ENCODE measurements at regions not wholly inside any gene's neighbourhood (a gene's known extent, or its start where the extent isn't known, plus 50 kb on each side); places are given as distances from the start of the nearest gene placed in this dataset.

DNA sequence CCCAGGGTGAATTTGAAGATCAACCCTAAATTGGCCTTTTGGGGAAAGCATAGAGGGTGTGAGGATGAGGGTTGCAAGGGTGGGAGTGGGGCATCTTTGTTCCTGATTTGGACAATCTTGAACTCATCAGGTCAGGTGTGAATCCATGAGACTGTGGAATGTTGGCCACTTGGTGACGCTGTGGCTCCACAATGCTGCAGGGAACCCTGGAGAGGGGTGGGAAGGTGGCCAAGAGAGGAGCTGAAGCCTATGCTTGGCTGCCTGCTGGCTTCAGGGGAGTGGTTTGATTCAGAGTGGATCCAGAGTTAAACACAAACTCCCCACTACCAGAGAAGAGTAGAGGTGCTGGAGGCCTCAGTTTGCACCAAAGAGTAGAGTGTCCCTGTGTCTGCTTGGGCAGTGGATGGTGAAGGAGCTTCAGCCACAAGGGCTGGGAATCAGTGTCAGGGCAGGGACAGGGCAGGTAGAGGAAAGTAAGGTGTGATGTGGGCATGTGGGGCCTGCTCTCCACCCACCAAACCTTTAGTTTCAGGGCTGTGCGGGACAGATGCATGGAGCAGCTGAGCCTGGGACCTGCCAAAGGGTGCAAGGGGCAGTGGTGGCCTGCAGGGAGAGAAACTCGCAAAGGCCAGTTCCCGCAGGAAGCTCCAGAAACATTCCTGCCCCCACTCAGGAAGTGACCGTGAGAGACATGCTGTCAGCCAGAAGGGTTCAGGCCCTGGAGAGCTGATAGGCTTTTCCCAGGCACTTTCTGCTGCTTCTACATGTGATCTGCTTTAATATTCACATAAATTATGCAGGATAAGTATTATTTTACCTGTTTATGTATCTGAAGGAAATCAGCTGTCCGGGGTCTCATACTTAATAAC is 81.0 kb upstream of the PRSS58 start:
- no peak for DNase-seq (ENCODE audit: low read depth in 2 of 2, low spot score in 1 of 2)

DNA sequence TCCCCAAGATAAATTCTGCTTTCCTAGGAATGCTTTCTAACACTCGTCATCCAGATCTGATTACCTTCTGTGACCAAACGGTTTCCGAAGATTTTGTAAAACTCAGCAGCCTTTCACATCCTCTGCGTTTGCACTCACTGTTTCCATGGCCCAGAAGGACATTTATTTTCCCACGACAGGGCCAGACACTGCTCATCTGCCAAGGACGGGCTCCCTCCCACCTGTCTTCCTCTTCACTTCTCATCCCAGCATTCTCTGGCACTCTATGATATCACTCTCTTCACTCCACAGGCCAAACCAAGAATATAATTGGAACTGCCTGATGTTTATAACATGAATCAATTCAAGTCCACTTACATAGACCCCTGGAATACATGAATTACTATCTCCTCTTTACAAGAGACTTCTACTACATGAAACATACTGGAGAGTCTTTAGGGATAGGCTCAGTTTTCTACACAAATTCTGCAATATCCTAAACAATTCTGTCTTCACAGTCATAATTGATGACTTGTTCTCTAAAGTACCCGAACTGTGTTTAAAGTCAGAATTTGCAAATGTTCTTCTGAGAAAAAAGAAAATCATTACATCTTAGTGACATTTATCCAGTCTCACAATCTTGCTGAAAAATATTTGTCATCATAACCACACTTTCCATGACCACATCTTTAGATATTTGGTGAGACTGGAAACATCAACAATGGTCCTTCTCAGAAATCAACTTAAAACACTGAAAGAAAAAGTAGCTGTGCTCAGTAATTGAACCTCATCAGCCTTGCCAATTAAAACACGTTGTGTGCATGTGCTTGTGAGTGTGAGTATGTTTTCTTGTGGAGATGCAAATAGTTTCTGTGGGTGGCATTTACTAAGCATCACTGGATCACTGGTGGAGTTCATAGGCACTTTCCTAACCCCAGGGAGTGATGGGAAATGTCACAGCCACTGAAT is 79.5 kb upstream of the PRSS58 start:
- no peak for DNase-seq (ENCODE audit: low read depth in 2 of 2, low spot score in 1 of 2)

- no peak for DNase-seq (ENCODE audit: low read depth in 2 of 2, low spot score in 1 of 2)
Measured at GRCh38 chr7:142334806-142335205, 76.9 kb upstream of the PRSS58 start.

- DNase-seq (ENCODE audit: low read depth in 2 of 2, low spot score in 1 of 2), result no peak
Measured at GRCh38 chr7:142334236-142334635, 76.4 kb upstream of the PRSS58 start.

DNA sequence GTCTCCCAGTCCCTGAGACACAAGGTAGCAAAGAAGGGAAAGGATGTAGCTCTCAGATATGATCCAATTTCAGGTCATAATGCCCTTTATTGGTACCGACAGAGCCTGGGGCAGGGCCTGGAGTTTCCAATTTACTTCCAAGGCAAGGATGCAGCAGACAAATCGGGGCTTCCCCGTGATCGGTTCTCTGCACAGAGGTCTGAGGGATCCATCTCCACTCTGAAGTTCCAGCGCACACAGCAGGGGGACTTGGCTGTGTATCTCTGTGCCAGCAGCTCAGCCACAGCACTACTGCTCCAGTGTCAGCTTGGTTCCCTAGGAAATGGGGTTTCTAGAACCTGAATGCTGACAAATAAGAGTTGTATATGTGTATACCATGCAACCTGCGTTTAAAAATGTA is 74.6 kb upstream of the PRSS58 start:
- no peak for DNase-seq (ENCODE audit: low read depth in 2 of 2, low spot score in 1 of 2)

- no peak for DNase-seq (ENCODE audit: low read depth in 2 of 2, low spot score in 1 of 2)
Measured at GRCh38 chr7:142331941-142332340, 74.1 kb upstream of the PRSS58 start.

- no peak for DNase-seq (ENCODE audit: low read depth in 2 of 2, low spot score in 1 of 2)
Measured at GRCh38 chr7:142329062-142329790, 71.4 kb upstream of the PRSS58 start.

- no peak for DNase-seq (ENCODE audit: low read depth in 2 of 2, low spot score in 1 of 2)
Measured at GRCh38 chr7:142328551-142328950, 70.7 kb upstream of the PRSS58 start.

- no peak for DNase-seq (ENCODE audit: low read depth in 2 of 2, low spot score in 1 of 2)
Measured at GRCh38 chr7:142327628-142328405, 70.0 kb upstream of the PRSS58 start.

DNA sequence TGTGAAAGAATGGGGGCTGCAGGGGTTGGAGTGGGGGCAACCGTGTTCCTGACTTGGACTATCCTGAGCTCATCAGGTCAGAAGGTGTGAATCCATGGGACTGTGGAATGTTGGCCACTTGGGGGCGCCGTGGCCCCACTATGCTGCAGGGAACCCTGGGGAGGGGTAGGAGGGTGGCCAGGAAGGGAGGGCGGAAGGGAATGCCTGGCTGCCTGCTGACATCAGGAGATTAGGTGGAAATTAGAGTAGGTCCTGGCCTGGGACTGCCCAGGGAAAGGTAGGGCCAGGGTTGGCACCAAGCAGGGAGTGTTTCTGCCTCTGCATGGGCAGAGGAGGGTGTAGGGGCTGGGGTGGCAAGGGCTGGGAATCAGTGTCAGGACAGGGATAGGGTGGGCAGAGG is 65.8 kb upstream of the PRSS58 start:
- DNase-seq (ENCODE audit: low read depth in 2 of 2, low spot score in 1 of 2), result no peak

DNA sequence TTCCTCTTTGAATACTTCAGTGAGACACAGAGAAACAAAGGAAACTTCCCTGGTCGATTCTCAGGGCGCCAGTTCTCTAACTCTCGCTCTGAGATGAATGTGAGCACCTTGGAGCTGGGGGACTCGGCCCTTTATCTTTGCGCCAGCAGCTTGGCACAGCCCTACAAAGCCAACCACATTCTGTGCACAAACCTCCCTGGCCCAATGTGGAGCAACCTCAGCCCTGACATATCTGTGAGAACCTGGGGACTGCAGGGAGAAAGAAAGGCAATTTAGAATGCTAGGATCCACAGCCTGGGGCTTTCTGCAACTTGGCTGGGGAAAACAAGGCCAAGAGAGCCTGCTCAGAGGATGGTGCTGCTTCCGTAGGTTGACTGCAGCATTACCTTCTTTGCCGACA is 63.5 kb upstream of the PRSS58 start:
- no peak for DNase-seq (ENCODE audit: low read depth in 2 of 2, low spot score in 1 of 2)

DNA sequence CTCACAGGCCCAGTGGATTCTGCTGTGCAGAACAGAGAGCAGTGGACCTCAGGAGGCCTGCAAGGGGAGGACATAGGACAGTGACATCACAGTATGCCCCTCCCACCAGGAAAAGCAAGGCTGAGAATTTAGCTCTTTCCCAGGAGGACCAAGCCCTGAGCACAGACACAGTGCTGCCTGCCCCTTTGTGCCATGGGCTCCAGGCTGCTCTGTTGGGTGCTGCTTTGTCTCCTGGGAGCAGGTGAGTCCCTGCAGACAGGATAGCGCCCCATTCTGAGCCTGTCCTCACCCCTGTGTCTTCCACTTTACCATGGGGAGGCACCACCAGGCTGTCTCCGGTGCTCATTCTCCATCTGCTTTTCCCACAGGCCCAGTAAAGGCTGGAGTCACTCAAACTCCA is 63.0 kb upstream of the PRSS58 start:
- DNase-seq (ENCODE audit: low read depth in 2 of 2, low spot score in 1 of 2), result no peak

DNA sequence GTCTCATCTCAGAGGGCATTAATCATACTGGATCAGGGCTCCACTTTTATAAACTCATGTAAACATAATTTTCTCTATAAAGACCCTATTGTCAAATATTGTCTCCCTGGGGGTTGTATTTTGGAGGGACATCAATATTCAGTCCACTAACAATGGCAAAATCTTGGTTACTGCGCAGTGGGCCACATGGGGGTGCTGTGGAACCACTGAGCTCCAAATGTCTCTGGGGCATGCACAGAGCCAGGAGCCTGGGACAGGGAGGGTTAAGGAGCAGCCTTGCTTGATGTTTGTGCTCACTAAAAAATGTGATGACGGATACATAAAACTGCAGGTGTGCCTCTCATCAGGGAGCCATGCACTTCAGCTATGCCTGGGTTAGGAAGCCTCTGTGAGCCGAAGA is 62.1 kb upstream of the PRSS58 start:
- DNase-seq (ENCODE audit: low read depth in 2 of 2, low spot score in 1 of 2), result no peak

DNA sequence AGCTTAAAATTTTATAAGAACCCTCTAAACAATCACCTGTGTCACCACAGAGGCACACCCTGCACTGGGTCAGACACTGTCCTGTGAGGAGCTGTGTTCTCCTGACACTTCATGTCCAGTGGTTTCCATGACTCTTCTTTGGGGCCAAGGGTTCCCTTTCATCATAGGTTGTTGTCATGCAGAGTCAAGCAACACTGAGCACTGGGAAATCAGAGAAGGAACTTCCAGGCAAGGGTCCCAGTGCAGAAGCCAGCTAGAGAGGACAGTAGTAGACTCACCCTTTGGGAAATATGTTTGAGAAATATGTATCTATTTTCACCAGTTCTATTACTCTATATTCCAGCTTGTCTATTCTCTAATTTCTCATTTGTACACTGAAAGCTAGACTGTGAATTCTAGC is 56.4 kb upstream of the PRSS58 start:
- DNase-seq (ENCODE audit: low read depth in 2 of 2, low spot score in 1 of 2), result no peak

DNA sequence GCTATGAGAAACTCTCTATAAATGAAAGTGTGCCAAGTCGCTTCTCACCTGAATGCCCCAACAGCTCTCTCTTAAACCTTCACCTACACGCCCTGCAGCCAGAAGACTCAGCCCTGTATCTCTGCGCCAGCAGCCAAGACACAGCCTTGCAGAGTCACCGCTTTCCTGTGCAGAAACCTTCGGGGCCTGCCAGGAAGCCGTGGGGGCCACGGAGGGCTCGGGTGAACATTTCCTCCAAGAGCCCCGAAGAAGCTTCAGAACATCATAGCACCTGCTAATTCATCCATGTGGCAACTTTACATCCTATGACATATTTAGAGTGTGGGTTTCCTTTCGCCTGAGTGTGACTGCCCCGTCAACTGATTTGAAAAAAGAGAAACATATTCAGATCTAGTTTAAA is 55.7 kb upstream of the PRSS58 start:
- DNase-seq (ENCODE audit: low read depth in 2 of 2, low spot score in 1 of 2), result no peak

- no peak for DNase-seq (ENCODE audit: low read depth in 2 of 2, low spot score in 1 of 2)
Measured at GRCh38 chr7:142311876-142312275, 54.0 kb upstream of the PRSS58 start.

DNA sequence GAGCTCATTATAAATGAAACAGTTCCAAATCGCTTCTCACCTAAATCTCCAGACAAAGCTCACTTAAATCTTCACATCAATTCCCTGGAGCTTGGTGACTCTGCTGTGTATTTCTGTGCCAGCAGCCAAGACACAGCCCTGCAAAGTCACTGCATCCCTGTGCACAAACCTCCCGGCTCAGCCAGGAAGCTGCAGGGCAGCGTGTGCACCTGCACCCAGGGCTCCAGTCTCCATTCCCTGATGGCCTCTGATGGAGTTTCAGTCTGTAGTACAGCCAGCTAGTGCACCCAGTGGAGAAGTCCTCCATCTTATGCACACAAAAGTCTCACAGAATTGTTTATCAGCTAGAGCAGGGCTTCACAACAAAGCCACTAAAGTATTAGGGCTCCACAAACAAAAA is 51.1 kb upstream of the PRSS58 start:
- no peak for DNase-seq (ENCODE audit: low read depth in 2 of 2, low spot score in 1 of 2)

- DNase-seq (ENCODE audit: low read depth in 2 of 2, low spot score in 1 of 2), result no peak
Measured at GRCh38 chr7:142308326-142308725, 50.5 kb upstream of the PRSS58 start.
